Activated T-cell treated with anti-CD3 and anti-CD28 coated beads, Interleukin-2, amount 50 U/mL, for 4 hours (primary cell): ENCODE measurements at regions not wholly inside any gene's neighbourhood (a gene's known extent, or its start where the extent isn't known, plus 50 kb on each side); places are given as distances from the start of the nearest gene placed in this dataset.

Experiments
- ATAC-seq, 2 donors: fragments of 200-7000 bp; cut with Tn5 transposase; one replicate each; pipeline ENCODE4 v1.10.0; 2021
- DNase-seq: peaks from one replicate; pipeline ENCODE4 v3.0.0-alpha.2; 2020
- H3K27me3 Mint-ChIP-seq: one replicate; pipeline ENCODE4 v1.8.0; 2021; ENCODE audit warnings: low read depth, mixed read lengths
- H3K36me3 Mint-ChIP-seq: one replicate; pipeline ENCODE4 v1.8.0; 2022; ENCODE audit warnings: mixed read lengths; ENCODE audit not compliant: insufficient read depth
- H3K4me1 Mint-ChIP-seq: one replicate; pipeline ENCODE4 v1.8.0; 2021; ENCODE audit warnings: low read depth, mixed read lengths
- H3K4me3 Mint-ChIP-seq: one replicate; pipeline ENCODE4 v1.8.0; 2021; ENCODE audit warnings: mild to moderate bottlenecking, moderate library complexity, mixed read lengths
- H3K9me3 Mint-ChIP-seq: one replicate; pipeline ENCODE4 v1.8.0; 2021; ENCODE audit warnings: mixed read lengths

GRCh38 chr12:113766131-113766878, 199.8 kb downstream of the RBM19 start:
- Mint-ChIP-seq H3K27me3 (peaks cover 23% of the 10 kb centered on the region), H3K4me3 (no peak overlapping the region), H3K36me3 (no peaks in the 10 kb centered on the region), H3K4me1 (no peaks in the 10 kb centered on the region), H3K9me3 (no peaks in the 10 kb centered on the region)
- DNase-seq (no peak), ATAC-seq (no peak)

GRCh38 chr12:113764661-113765060, 201.5 kb downstream of the RBM19 start:
- ATAC-seq (no peak), DNase-seq (no peak)
- Mint-ChIP-seq H3K4me3 (no peak overlapping the region), H3K27me3 (peaks cover 28% of the 10 kb centered on the region), H3K36me3 (no peaks in the 10 kb centered on the region), H3K4me1 (no peaks in the 10 kb centered on the region), H3K9me3 (no peaks in the 10 kb centered on the region)

GRCh38 chr12:113762882-113763816, 203.0 kb downstream of the RBM19 start:
- H3K4me3 Mint-ChIP-seq = no peak overlapping the region

GRCh38 chr12:113762155-113762881, 203.8 kb downstream of the RBM19 start:
- Mint-ChIP-seq H3K36me3 (no peaks in the 10 kb centered on the region), H3K9me3 (no peaks in the 10 kb centered on the region), H3K4me1 (no peaks in the 10 kb centered on the region), H3K4me3 (no peak overlapping the region), H3K27me3 (peaks cover 28% of the 10 kb centered on the region)
- no peak for DNase-seq
- ATAC-seq = no peak

More at GRCh38 chr12:113762882-113763816, 203.0 kb downstream of the RBM19 start:
- peaks cover 28% of the 10 kb centered on the region for H3K27me3 Mint-ChIP-seq
- DNase-seq (no peak), ATAC-seq (no peak)
- H3K9me3 Mint-ChIP-seq = no peaks in the 10 kb centered on the region
- H3K36me3 Mint-ChIP-seq = no peaks in the 10 kb centered on the region
- H3K4me1 Mint-ChIP-seq = no peaks in the 10 kb centered on the region

- no peaks in the 10 kb centered on the region for H3K36me3 Mint-ChIP-seq
- peaks cover 33% of the 10 kb centered on the region for H3K27me3 Mint-ChIP-seq
- H3K9me3 Mint-ChIP-seq = no peaks in the 10 kb centered on the region
- ATAC-seq (no peak), DNase-seq (no peak)
- H3K4me3 Mint-ChIP-seq = no peak overlapping the region
- H3K4me1 Mint-ChIP-seq = no peaks in the 10 kb centered on the region
Observed at GRCh38 chr12:113759135-113759534, 207.0 kb downstream of the RBM19 start.

- Mint-ChIP-seq H3K36me3 (no peaks in the 10 kb centered on the region), H3K4me1 (no peaks in the 10 kb centered on the region), H3K4me3 (no peak overlapping the region), H3K27me3 (peaks cover 34% of the 10 kb centered on the region), H3K9me3 (no peaks in the 10 kb centered on the region)
- no peak for DNase-seq
- ATAC-seq = no peak
Observed at GRCh38 chr12:113758165-113758924, 207.8 kb downstream of the RBM19 start.

GRCh38 chr12:113757221-113758002, 208.7 kb downstream of the RBM19 start:
- DNase-seq (no peak), ATAC-seq (no peak)
- Mint-ChIP-seq H3K4me1 (no peaks in the 10 kb centered on the region), H3K4me3 (no peak overlapping the region), H3K27me3 (peaks cover 26% of the 10 kb centered on the region), H3K9me3 (no peaks in the 10 kb centered on the region), H3K36me3 (no peaks in the 10 kb centered on the region)

- DNase-seq (no peak), ATAC-seq (no peak)
- H3K4me3 Mint-ChIP-seq = no peak overlapping the region
- H3K9me3 Mint-ChIP-seq = no peaks in the 10 kb centered on the region
- no peaks in the 10 kb centered on the region for H3K36me3 Mint-ChIP-seq
- no peaks in the 10 kb centered on the region for H3K4me1 Mint-ChIP-seq
- peaks cover 21% of the 10 kb centered on the region for H3K27me3 Mint-ChIP-seq
Observed at GRCh38 chr12:113756609-113757008, 209.5 kb downstream of the RBM19 start.

- Mint-ChIP-seq H3K9me3 (no peaks in the 10 kb centered on the region), H3K4me3 (no peak overlapping the region), H3K36me3 (no peaks in the 10 kb centered on the region), H3K4me1 (no peaks in the 10 kb centered on the region), H3K27me3 (peaks cover 14% of the 10 kb centered on the region)
- ATAC-seq = no peak
- no peak for DNase-seq
Observed at GRCh38 chr12:113755098-113755497, 211.0 kb downstream of the RBM19 start.

- no peaks in the 10 kb centered on the region for H3K9me3 Mint-ChIP-seq
- peaks cover 17% of the 10 kb centered on the region for H3K27me3 Mint-ChIP-seq
- no peak overlapping the region for H3K4me3 Mint-ChIP-seq
- no peaks in the 10 kb centered on the region for H3K4me1 Mint-ChIP-seq
- no peaks in the 10 kb centered on the region for H3K36me3 Mint-ChIP-seq
- ATAC-seq (no peak), DNase-seq (no peak)
Observed at GRCh38 chr12:113751513-113751912, 214.6 kb downstream of the RBM19 start.

- Mint-ChIP-seq H3K27me3 (peaks cover 20% of the 10 kb centered on the region), H3K9me3 (no peaks in the 10 kb centered on the region), H3K4me3 (no peak overlapping the region), H3K4me1 (no peaks in the 10 kb centered on the region), H3K36me3 (no peaks in the 10 kb centered on the region)
- no peak for ATAC-seq
- DNase-seq = no peak
Observed at GRCh38 chr12:113749433-113749815, 216.7 kb downstream of the RBM19 start.

GRCh38 chr12:113748707-113749432, 217.3 kb downstream of the RBM19 start:
- H3K27me3 Mint-ChIP-seq = peaks cover 17% of the 10 kb centered on the region
- no peaks in the 10 kb centered on the region for H3K9me3 Mint-ChIP-seq
- ATAC-seq (no peak), DNase-seq (no peak)
- no peak overlapping the region for H3K4me3 Mint-ChIP-seq
- H3K4me1 Mint-ChIP-seq = no peaks in the 10 kb centered on the region
- no peaks in the 10 kb centered on the region for H3K36me3 Mint-ChIP-seq

GRCh38 chr12:113747017-113747416, 219.1 kb downstream of the RBM19 start:
- ATAC-seq = no peak
- DNase-seq = no peak
- H3K4me3 Mint-ChIP-seq = no peak overlapping the region
- no peaks in the 10 kb centered on the region for H3K36me3 Mint-ChIP-seq
- H3K4me1 Mint-ChIP-seq = no peaks in the 10 kb centered on the region
- peaks cover 13% of the 10 kb centered on the region for H3K27me3 Mint-ChIP-seq
- no peaks in the 10 kb centered on the region for H3K9me3 Mint-ChIP-seq
